Prostate gland (tissue), 2 donors: ENCODE measurements at regions not wholly inside any gene's neighbourhood (a gene's known extent, or its start where the extent isn't known, plus 50 kb on each side); places are given as distances from the start of the nearest gene placed in this dataset.

Experiments
- DNase-seq: peaks from one replicate; pipeline ENCODE4 v3.0.0-alpha.2; 2019; ENCODE audit warnings: low spot score
- H3K27ac ChIP-seq, 2 donors: fragments of 200-600 bp; sonication (generic); 2 replicates each; pipeline ENCODE4 v1.5.1; 2017 to 2019
- H3K27me3 ChIP-seq: fragments of 200-600 bp; sonication (generic); replicated peaks from 2 replicates; pipeline ENCODE4 v1.5.1; 2019; ENCODE audit not compliant: insufficient read depth
- H3K36me3 ChIP-seq, 2 donors: fragments of 200-600 bp; sonication (generic); 1 replicate in 1 of 2; 2 replicates in 1 of 2; pipeline versions ENCODE4 v1.5.1 to v1.8.1; 2017 to 2019
- H3K4me1 ChIP-seq: fragments of 200-600 bp; sonication (generic); replicated peaks from 2 replicates; pipeline ENCODE4 v1.5.1; 2019
- H3K4me3 ChIP-seq, 2 donors: fragments of 200-600 bp; sonication (generic); 2 replicates each; pipeline ENCODE4 v1.5.1; 2017 to 2019
- H3K9me3 ChIP-seq: fragments of 200-600 bp; sonication (generic); 2 replicates; pipeline ENCODE4 v1.5.1; 2017
- POLR2A ChIP-seq: fragments of 450-650 bp; IDR thresholded peaks from one replicate; pipeline ENCODE4 v1.6.1; 2016; ENCODE audit warnings: antibody characterized with exemption, mild to moderate bottlenecking
- POLR2AphosphoS5 ChIP-seq: sonication (generic); formaldehyde crosslinking; IDR thresholded peaks from one replicate; pipeline ENCODE4 v1.6.1; 2017; ENCODE audit warnings: antibody characterized with exemption
- whole genome bisulfite sequencing: methylation state at CpG from one replicate; pipeline ENCODE4 v1.1.5; 2018; 5-methylcytosine and 5-hydroxymethylcytosine counted together
- intact Hi-C: fragments of 100-400 bp; cut with DNase I; formaldehyde crosslinking; loops from one replicate; pipeline ENCODE4 v1.14.2; 2022
- TF ChIP-seq, protein P1 (sequence below), 4 experiments: fragments of 200-600 bp in 2 of 4; fragments of 450-650 bp in 2 of 4; sonication (generic) in 2 of 4; IDR thresholded peaks; 1 replicate in 3 of 4; 2 replicates in 1 of 4; pipeline ENCODE4 v1.5.1; 2016 to 2019; ENCODE audit warnings: antibody characterized with exemption in 4 of 4, mild to moderate bottlenecking in 2 of 4, moderate library complexity in 2 of 4

DNA sequence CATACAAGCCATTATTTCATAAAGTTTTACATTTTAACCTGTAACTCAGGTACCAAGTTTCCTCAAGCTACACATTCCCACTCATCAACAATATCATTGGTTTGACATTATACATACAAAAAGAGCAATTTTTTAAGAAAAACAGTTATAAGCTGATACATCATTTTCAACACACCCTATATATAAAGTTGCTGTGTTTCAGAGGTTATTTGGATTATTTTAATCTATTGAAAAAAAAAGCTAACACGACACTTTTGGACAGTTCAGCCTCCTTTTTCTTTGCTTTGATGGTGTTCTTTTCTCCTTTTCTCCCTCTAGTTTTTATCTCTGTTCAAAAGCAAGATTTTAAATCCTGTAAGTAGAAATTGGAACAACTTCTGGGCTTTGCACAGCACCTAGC is 175.9 kb upstream of the CREB1 start:
- TF ChIP-seq POLR2A (no peak), POLR2AphosphoS5 (no peak)
- TF ChIP-seq, protein P1, sequence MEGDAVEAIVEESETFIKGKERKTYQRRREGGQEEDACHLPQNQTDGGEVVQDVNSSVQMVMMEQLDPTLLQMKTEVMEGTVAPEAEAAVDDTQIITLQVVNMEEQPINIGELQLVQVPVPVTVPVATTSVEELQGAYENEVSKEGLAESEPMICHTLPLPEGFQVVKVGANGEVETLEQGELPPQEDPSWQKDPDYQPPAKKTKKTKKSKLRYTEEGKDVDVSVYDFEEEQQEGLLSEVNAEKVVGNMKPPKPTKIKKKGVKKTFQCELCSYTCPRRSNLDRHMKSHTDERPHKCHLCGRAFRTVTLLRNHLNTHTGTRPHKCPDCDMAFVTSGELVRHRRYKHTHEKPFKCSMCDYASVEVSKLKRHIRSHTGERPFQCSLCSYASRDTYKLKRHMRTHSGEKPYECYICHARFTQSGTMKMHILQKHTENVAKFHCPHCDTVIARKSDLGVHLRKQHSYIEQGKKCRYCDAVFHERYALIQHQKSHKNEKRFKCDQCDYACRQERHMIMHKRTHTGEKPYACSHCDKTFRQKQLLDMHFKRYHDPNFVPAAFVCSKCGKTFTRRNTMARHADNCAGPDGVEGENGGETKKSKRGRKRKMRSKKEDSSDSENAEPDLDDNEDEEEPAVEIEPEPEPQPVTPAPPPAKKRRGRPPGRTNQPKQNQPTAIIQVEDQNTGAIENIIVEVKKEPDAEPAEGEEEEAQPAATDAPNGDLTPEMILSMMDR (IDR thresholded peaks at IDR 0.05): no peak
- H3K4me3 ChIP-seq: no peak overlapping the region
- no peaks in the 10 kb centered on the region for H3K36me3 ChIP-seq
- 44% methylated on average over 1 of the region's 1 CpG for WGBS
- DNase-seq: no peak
- no peak overlapping the region for H3K27ac ChIP-seq
- H3K9me3 ChIP-seq: no peaks in the 10 kb centered on the region
- no peaks in the 10 kb centered on the region for H3K4me1 ChIP-seq
- intact Hi-C loops: no loop called here
- no peaks in the 10 kb centered on the region for H3K27me3 ChIP-seq

DNA sequence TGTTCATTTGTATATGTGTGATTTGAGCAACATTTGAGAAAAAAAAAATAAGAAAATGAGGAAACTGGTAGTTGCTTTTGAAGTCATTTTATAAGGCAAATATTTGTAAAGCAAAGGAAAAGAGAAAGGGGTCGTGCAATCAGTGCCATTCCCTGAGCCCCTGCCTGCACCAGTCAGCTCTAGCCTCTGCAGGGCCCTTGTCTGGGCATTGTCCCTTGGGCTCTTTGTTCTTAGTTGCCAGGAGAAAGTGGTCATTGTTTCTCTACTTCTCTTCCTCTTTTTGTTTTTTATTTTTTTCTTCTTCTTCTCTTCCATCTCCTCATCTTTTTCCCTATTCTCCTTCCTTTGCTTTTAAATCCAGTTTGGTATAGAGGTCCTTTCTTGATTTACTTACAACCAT is 175.3 kb upstream of the CREB1 start:
- Histone ChIP-seq H3K27ac (no peak overlapping the region), H3K4me3 (no peak overlapping the region), H3K9me3 (no peaks in the 10 kb centered on the region), H3K4me1 (no peaks in the 10 kb centered on the region), H3K27me3 (no peaks in the 10 kb centered on the region), H3K36me3 (no peaks in the 10 kb centered on the region)
- 44% methylated on average over 1 of the region's 1 CpG for WGBS
- no peak for TF ChIP-seq POLR2AphosphoS5
- TF ChIP-seq, protein P1 (IDR thresholded peaks at IDR 0.05): no peak
- TF ChIP-seq POLR2A: no peak
- intact Hi-C loops: no loop called here
- no peak for DNase-seq

DNA sequence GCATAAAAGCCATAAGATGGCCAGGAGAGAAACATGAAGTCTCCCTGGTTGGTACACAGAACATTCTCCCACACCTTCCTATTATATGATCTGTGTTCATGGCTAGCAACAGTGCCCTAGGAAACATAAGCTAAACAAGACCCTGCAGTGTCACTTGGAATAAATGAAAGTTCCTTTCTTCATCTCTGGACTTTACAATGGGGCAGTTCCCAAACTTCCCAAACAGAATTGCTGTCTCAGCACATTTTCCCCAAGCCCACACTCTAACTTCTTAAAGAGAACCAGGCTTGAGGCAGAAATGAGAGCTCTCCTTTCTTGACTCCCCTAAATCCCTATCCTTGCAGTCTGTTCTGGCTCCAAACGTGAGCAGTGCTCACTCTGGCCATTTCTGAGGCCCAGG is 173.2 kb upstream of the CREB1 start:
- Histone ChIP-seq H3K27me3 (no peaks in the 10 kb centered on the region), H3K9me3 (no peaks in the 10 kb centered on the region), H3K27ac (no peak overlapping the region), H3K36me3 (no peaks in the 10 kb centered on the region), H3K4me1 (no peaks in the 10 kb centered on the region), H3K4me3 (no peak overlapping the region)
- WGBS: 30% methylated on average over 1 of the region's 1 CpG
- TF ChIP-seq POLR2AphosphoS5 (no peak), POLR2A (no peak)
- TF ChIP-seq, protein P1 (IDR thresholded peaks at IDR 0.05): no peak
- no peak for DNase-seq
- intact Hi-C loops: no loop called here

GRCh38 chr2:207357216-207357615 is 172.5 kb upstream of the CREB1 start:
- Histone ChIP-seq H3K36me3 (no peaks in the 10 kb centered on the region), H3K9me3 (no peaks in the 10 kb centered on the region), H3K27me3 (no peaks in the 10 kb centered on the region), H3K27ac (no peak overlapping the region), H3K4me1 (no peaks in the 10 kb centered on the region), H3K4me3 (no peak overlapping the region)
- TF ChIP-seq POLR2AphosphoS5 (no peak), POLR2A (no peak)
- TF ChIP-seq, protein P1 (IDR thresholded peaks at IDR 0.05): no peak
- intact Hi-C loops: no loop called here
- WGBS: 27% methylated on average over 2 of the region's 2 CpGs
- DNase-seq: no peak

DNA sequence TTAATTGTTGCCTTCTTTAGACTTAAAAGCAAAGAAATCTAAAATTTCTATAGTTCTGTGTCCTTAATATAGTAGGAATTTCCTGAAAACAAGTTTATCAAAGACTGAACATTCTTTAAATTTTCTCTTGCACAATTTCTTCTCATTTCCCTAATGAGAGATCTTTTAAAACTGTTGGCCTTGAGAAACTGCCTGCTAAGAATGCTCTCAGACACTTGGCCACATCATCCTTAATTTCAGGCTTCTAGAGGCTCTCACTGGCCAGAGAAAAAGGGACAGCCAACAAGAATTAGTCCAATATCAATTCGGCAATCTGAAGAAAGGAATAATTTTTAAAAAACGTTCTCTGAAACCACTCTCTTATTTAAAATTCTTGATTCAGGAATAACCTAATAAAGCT is 167.0 kb upstream of the CREB1 start:
- WGBS: 82% methylated on average over 2 of the region's 2 CpGs
- DNase-seq: no peak
- H3K9me3 ChIP-seq: no peaks in the 10 kb centered on the region
- intact Hi-C loops: no loop called here
- H3K4me1 ChIP-seq: no peaks in the 10 kb centered on the region
- H3K27me3 ChIP-seq: no peaks in the 10 kb centered on the region
- H3K4me3 ChIP-seq: no peak overlapping the region
- TF ChIP-seq POLR2A: no peak
- TF ChIP-seq, protein P1 (IDR thresholded peaks at IDR 0.05): no peak
- no peak for TF ChIP-seq POLR2AphosphoS5
- H3K27ac ChIP-seq: no peak overlapping the region
- H3K36me3 ChIP-seq: no peaks in the 10 kb centered on the region
